Tibial artery (tissue), 4 donors: ENCODE measurements at regions not wholly inside any gene's neighbourhood (a gene's known extent, or its start where the extent isn't known, plus 50 kb on each side); places are given as distances from the start of the nearest gene placed in this dataset.

Source experiments
- DNase-seq, 2 donors: peaks; one replicate each; pipeline ENCODE4 v3.0.0-alpha.2; 2019
- H3K27ac ChIP-seq, 2 donors: fragments of 200-600 bp; sonication (generic) in 1 of 2; 1 replicate in 1 of 2; 2 replicates in 1 of 2; pipeline ENCODE4 v1.5.1; 2018 to 2019; ENCODE audit warnings: mild to moderate bottlenecking in 1 of 2
- H3K27me3 ChIP-seq, 2 donors: fragments of 200-600 bp; sonication (generic) in 1 of 2; one replicate each; pipeline versions ENCODE4 v1.5.1 to v1.6.0; 2016 to 2019
- H3K36me3 ChIP-seq, 3 donors: fragments of 200-600 bp; sonication (generic) in 2 of 3; one replicate each; pipeline ENCODE4 v1.5.1; 2016 to 2019; ENCODE audit warnings: mild to moderate bottlenecking in 2 of 3
- H3K4me1 ChIP-seq, 4 donors: fragments of 200-600 bp; sonication (generic) in 2 of 4; 1 replicate in 3 of 4; 2 replicates in 1 of 4; pipeline ENCODE4 v1.5.1; 2016 to 2019
- H3K4me3 ChIP-seq, 2 donors: fragments of 200-600 bp; sonication (generic) in 1 of 2; 1 replicate in 1 of 2; 2 replicates in 1 of 2; pipeline ENCODE4 v1.5.1; 2018 to 2019; ENCODE audit warnings: mild to moderate bottlenecking in 2 of 2
- H3K9me3 ChIP-seq, 3 donors: fragments of 200-600 bp; sonication (generic) in 1 of 3; one replicate each; pipeline ENCODE4 v1.5.1; 2016 to 2019
- CTCF ChIP-seq, 2 experiments: fragments of 200-600 bp in 1 of 2; fragments of 450-650 bp in 1 of 2; IDR thresholded peaks; one replicate each; pipeline ENCODE4 v1.5.1; 2017 to 2019; ENCODE audit warnings: antibody characterized with exemption in 2 of 2, mild to moderate bottlenecking in 1 of 2, moderate library complexity in 1 of 2
- intact Hi-C: fragments of 100-400 bp; cut with DNase I; formaldehyde crosslinking; loops from one replicate; pipeline ENCODE4 v1.15.0; 2023; ENCODE audit warnings: low total_unique reads

GRCh38 chr3:28118087-28118486, 123.3 kb upstream of the CMC1 start:
- Histone ChIP-seq H3K4me1 (peaks cover 0 to 14% (median 3%) of the 10 kb centered on the region in 4 donors), H3K27me3 (no peaks in the 10 kb centered on the region), H3K4me3 (no peak overlapping the region), H3K36me3 (no peaks in the 10 kb centered on the region), H3K9me3 (no peaks in the 10 kb centered on the region), H3K27ac (no peak overlapping the region)
- TF ChIP-seq CTCF (IDR thresholded peaks at IDR 0.05) = no peak
- intact Hi-C loops = no loop called here
- no peak for DNase-seq

GRCh38 chr3:28122227-28122626, 119.2 kb upstream of the CMC1 start:
- Histone ChIP-seq H3K4me3 (no peak overlapping the region), H3K27ac (no peak overlapping the region), H3K27me3 (no peaks in the 10 kb centered on the region), H3K36me3 (no peaks in the 10 kb centered on the region), H3K9me3 (no peaks in the 10 kb centered on the region), H3K4me1 (peaks cover 0 to 31% (median 7%) of the 10 kb centered on the region in 4 donors)
- no peak for TF ChIP-seq CTCF (IDR thresholded peaks at IDR 0.05)
- intact Hi-C loops = no loop called here
- DNase-seq = no peak

GRCh38 chr3:28124882-28125281, 116.5 kb upstream of the CMC1 start:
- Histone ChIP-seq H3K27ac (no peak overlapping the region), H3K4me3 (no peak overlapping the region), H3K27me3 (no peaks in the 10 kb centered on the region), H3K36me3 (no peaks in the 10 kb centered on the region), H3K4me1 (peaks cover 0 to 31% (median 7%) of the 10 kb centered on the region in 4 donors), H3K9me3 (no peaks in the 10 kb centered on the region)
- no peak for TF ChIP-seq CTCF (IDR thresholded peaks at IDR 0.05)
- intact Hi-C loops = no loop called here
- no peak for DNase-seq

- H3K27me3 ChIP-seq = no peaks in the 10 kb centered on the region
- no peak overlapping the region for H3K4me3 ChIP-seq
- no peaks in the 10 kb centered on the region for H3K36me3 ChIP-seq
- no peak for DNase-seq
- intact Hi-C loops = no loop called here
- TF ChIP-seq CTCF (IDR thresholded peaks at IDR 0.05) = no peak
- peaks cover 0 to 31% (median 7%) of the 10 kb centered on the region in 4 donors for H3K4me1 ChIP-seq
- no peak overlapping the region for H3K27ac ChIP-seq
- no peaks in the 10 kb centered on the region for H3K9me3 ChIP-seq
These were observed 116.1 kb upstream of the CMC1 start for GRCh38 chr3:28125342-28125741.

- Histone ChIP-seq H3K4me1 (no peaks in the 10 kb centered on the region), H3K27ac (no peak overlapping the region), H3K36me3 (no peaks in the 10 kb centered on the region), H3K4me3 (no peak overlapping the region), H3K9me3 (no peaks in the 10 kb centered on the region), H3K27me3 (no peaks in the 10 kb centered on the region)
- TF ChIP-seq CTCF (IDR thresholded peaks at IDR 0.05) = no peak
- no peak for DNase-seq
- intact Hi-C loops = no loop called here
These were observed 110.6 kb upstream of the CMC1 start for GRCh38 chr3:28130836-28131235.

- Histone ChIP-seq H3K9me3 (no peaks in the 10 kb centered on the region), H3K4me1 (peaks cover 0 to 3% (median 1%) of the 10 kb centered on the region in 4 donors), H3K4me3 (no peak overlapping the region), H3K36me3 (no peaks in the 10 kb centered on the region), H3K27me3 (no peaks in the 10 kb centered on the region), H3K27ac (no peak overlapping the region)
- intact Hi-C loops = no loop called here
- no peak for TF ChIP-seq CTCF (IDR thresholded peaks at IDR 0.05)
- DNase-seq = no peak
These were observed 108.5 kb upstream of the CMC1 start for GRCh38 chr3:28132941-28133340.
